Immature natural killer cell (primary cell): ENCODE measurements at regions not wholly inside any gene's neighbourhood (a gene's known extent, or its start where the extent isn't known, plus 50 kb on each side); places are given as distances from the start of the nearest gene placed in this dataset.
A peak's percentile ranks its signal among the peaks of the same experiment; 100 is the strongest.

ENCODE experiments used
- DNase-seq, 3 donors: peaks; one replicate each; pipeline ENCODE4 v3.0.0; 2022; ENCODE audit warnings: mixed read lengths in 1 of 3
- H3K27ac Mint-ChIP-seq, 6 donors: one replicate each; pipeline ENCODE4 v1.8.0; 2020; ENCODE audit warnings: mixed read lengths in 6 of 6, mild to moderate bottlenecking in 5 of 6, inconsistent platforms in 4 of 6, moderate library complexity in 3 of 6
- H3K27me3 Mint-ChIP-seq, 3 donors: one replicate each; pipeline ENCODE4 v1.8.0; 2020 to 2021; ENCODE audit warnings: low read depth in 3 of 3, mild to moderate bottlenecking in 3 of 3, mixed read lengths in 3 of 3, moderate library complexity in 3 of 3, inconsistent platforms in 1 of 3
- H3K36me3 Mint-ChIP-seq, 3 donors: one replicate each; pipeline ENCODE4 v1.8.0; 2020; ENCODE audit warnings: mixed read lengths in 3 of 3, inconsistent platforms in 2 of 3, mild to moderate bottlenecking in 2 of 3
- H3K4me1 Mint-ChIP-seq, 2 donors: one replicate each; pipeline ENCODE4 v1.8.0; 2020; ENCODE audit warnings: inconsistent platforms in 2 of 2, mild to moderate bottlenecking in 2 of 2, mixed read lengths in 2 of 2, moderate library complexity in 1 of 2
- H3K4me3 Mint-ChIP-seq, 5 donors: one replicate each; pipeline ENCODE4 v1.8.0; 2020; ENCODE audit warnings: mild to moderate bottlenecking in 5 of 5, mixed read lengths in 5 of 5, inconsistent platforms in 3 of 5, moderate library complexity in 3 of 5
- H3K9me3 Mint-ChIP-seq, 6 donors: one replicate each; pipeline ENCODE4 v1.8.0; 2020; ENCODE audit warnings: mild to moderate bottlenecking in 6 of 6, mixed read lengths in 6 of 6, inconsistent platforms in 4 of 6, moderate library complexity in 3 of 6

- DNase-seq, result peak in 1 of 3 donors; percentile 3
- peak overlapping the region; percentile 65 to 81 (median 74) for H3K4me3 Mint-ChIP-seq
- H3K27ac Mint-ChIP-seq, result peak overlapping the region; percentile 83 to 93 (median 87)
- H3K9me3 Mint-ChIP-seq, result no peaks in the 10 kb centered on the region
- peaks cover 0 to 27% (median 26%) of the 10 kb centered on the region in 3 donors for H3K36me3 Mint-ChIP-seq
- peaks cover 33 to 68% of the 10 kb centered on the region in 2 donors for H3K4me1 Mint-ChIP-seq
- H3K27me3 Mint-ChIP-seq, result peaks cover 0 to 18% (median 2%) of the 10 kb centered on the region in 3 donors
These were observed 512.9 kb upstream of the ID2 start for GRCh38 chr2:8168876-8169424.

GRCh38 chr2:8169443-8169842 lies 512.4 kb upstream of the ID2 start:
- Mint-ChIP-seq H3K36me3 (peaks cover 0 to 31% (median 26%) of the 10 kb centered on the region in 3 donors), H3K9me3 (no peaks in the 10 kb centered on the region), H3K27ac (peak overlapping the region; percentile 83 to 93 (median 87)), H3K4me3 (no peak overlapping the region), H3K27me3 (peaks cover 0 to 15% (median 2%) of the 10 kb centered on the region in 3 donors), H3K4me1 (peaks cover 33 to 68% of the 10 kb centered on the region in 2 donors)
- DNase-seq, result no peak

- Mint-ChIP-seq H3K36me3 (peaks cover 11 to 40% (median 29%) of the 10 kb centered on the region in 3 donors), H3K27ac (peak overlapping the region in 4 of 6 donors; percentile 39 to 86 (median 50)), H3K9me3 (peaks cover 0 to 4% (median 0%) of the 10 kb centered on the region in 6 donors), H3K4me1 (peaks cover 34 to 73% of the 10 kb centered on the region in 2 donors), H3K4me3 (no peak overlapping the region), H3K27me3 (peaks cover 0 to 15% (median 0%) of the 10 kb centered on the region in 3 donors)
- DNase-seq, result no peak
These were observed 511.1 kb upstream of the ID2 start for GRCh38 chr2:8170552-8171327.

- H3K27me3 Mint-ChIP-seq, result peaks cover 0 to 15% (median 2%) of the 10 kb centered on the region in 3 donors
- peaks cover 32 to 73% of the 10 kb centered on the region in 2 donors for H3K4me1 Mint-ChIP-seq
- no peak for DNase-seq
- no peak overlapping the region for H3K4me3 Mint-ChIP-seq
- H3K9me3 Mint-ChIP-seq, result peaks cover 0 to 4% (median 0%) of the 10 kb centered on the region in 6 donors
- H3K27ac Mint-ChIP-seq, result peak overlapping the region in 5 of 6 donors; percentile 0 to 86 (median 29)
- H3K36me3 Mint-ChIP-seq, result peaks cover 11 to 42% (median 30%) of the 10 kb centered on the region in 3 donors
These were observed 510.2 kb upstream of the ID2 start for GRCh38 chr2:8171608-8172007.

GRCh38 chr2:8172661-8173060 lies 509.2 kb upstream of the ID2 start:
- Mint-ChIP-seq H3K9me3 (peaks cover 0 to 4% (median 0%) of the 10 kb centered on the region in 6 donors), H3K4me1 (peaks cover 31 to 75% of the 10 kb centered on the region in 2 donors), H3K4me3 (no peak overlapping the region), H3K27ac (peak overlapping the region in 2 of 6 donors; percentile 4 to 45), H3K27me3 (peaks cover 0 to 15% (median 2%) of the 10 kb centered on the region in 3 donors), H3K36me3 (peaks cover 11 to 42% (median 30%) of the 10 kb centered on the region in 3 donors)
- no peak for DNase-seq

- no peak for DNase-seq
- peaks cover 14 to 60% of the 10 kb centered on the region in 2 donors for H3K4me1 Mint-ChIP-seq
- no peak overlapping the region for H3K4me3 Mint-ChIP-seq
- H3K27me3 Mint-ChIP-seq, result peaks cover 0 to 9% (median 5%) of the 10 kb centered on the region in 3 donors
- peaks cover 0 to 6% (median under 1%) of the 10 kb centered on the region in 6 donors for H3K9me3 Mint-ChIP-seq
- peak overlapping the region in 1 of 6 donors; percentile 31 for H3K27ac Mint-ChIP-seq
- peaks cover 11 to 47% (median 37%) of the 10 kb centered on the region in 3 donors for H3K36me3 Mint-ChIP-seq
These were observed 507.1 kb upstream of the ID2 start for GRCh38 chr2:8174641-8175257.

GRCh38 chr2:8176887-8177286 lies 505.0 kb upstream of the ID2 start:
- no peak for DNase-seq
- H3K36me3 Mint-ChIP-seq, result peaks cover 11 to 51% (median 39%) of the 10 kb centered on the region in 3 donors
- H3K27me3 Mint-ChIP-seq, result peaks cover 0 to 5% (median 5%) of the 10 kb centered on the region in 3 donors
- peaks cover 16 to 63% of the 10 kb centered on the region in 2 donors for H3K4me1 Mint-ChIP-seq
- peak overlapping the region in 1 of 5 donors; percentile 19 for H3K4me3 Mint-ChIP-seq
- peak overlapping the region in 2 of 6 donors; percentile 31 to 34 for H3K27ac Mint-ChIP-seq
- peaks cover 0 to 10% (median under 1%) of the 10 kb centered on the region in 6 donors for H3K9me3 Mint-ChIP-seq

GRCh38 chr2:8177566-8177965 lies 504.3 kb upstream of the ID2 start:
- H3K9me3 Mint-ChIP-seq, result peaks cover 0 to 10% (median under 1%) of the 10 kb centered on the region in 6 donors
- peak overlapping the region in 2 of 6 donors; percentile 21 to 34 for H3K27ac Mint-ChIP-seq
- peaks cover 16 to 61% of the 10 kb centered on the region in 2 donors for H3K4me1 Mint-ChIP-seq
- peaks cover 11 to 46% (median 34%) of the 10 kb centered on the region in 3 donors for H3K36me3 Mint-ChIP-seq
- H3K4me3 Mint-ChIP-seq, result no peak overlapping the region
- H3K27me3 Mint-ChIP-seq, result peaks cover 0 to 5% (median 3%) of the 10 kb centered on the region in 3 donors
- no peak for DNase-seq

- peaks cover 20 to 68% of the 10 kb centered on the region in 2 donors for H3K4me1 Mint-ChIP-seq
- H3K9me3 Mint-ChIP-seq, result peaks cover 0 to 10% (median 2%) of the 10 kb centered on the region in 6 donors
- no peak overlapping the region for H3K27ac Mint-ChIP-seq
- H3K36me3 Mint-ChIP-seq, result peaks cover 11 to 33% (median 30%) of the 10 kb centered on the region in 3 donors
- no peak for DNase-seq
- H3K27me3 Mint-ChIP-seq, result peaks cover 0 to 5% (median 1%) of the 10 kb centered on the region in 3 donors
- no peak overlapping the region for H3K4me3 Mint-ChIP-seq
These were observed 502.9 kb upstream of the ID2 start for GRCh38 chr2:8178911-8179310.

- Mint-ChIP-seq H3K4me3 (no peak overlapping the region), H3K36me3 (peaks cover 6 to 17% (median 9%) of the 10 kb centered on the region in 3 donors), H3K27ac (no peak overlapping the region), H3K4me1 (peaks cover 0 to 6% of the 10 kb centered on the region in 2 donors), H3K9me3 (no peaks in the 10 kb centered on the region), H3K27me3 (peaks cover 0 to 7% (median 0%) of the 10 kb centered on the region in 3 donors)
- no peak for DNase-seq
These were observed 492.5 kb upstream of the ID2 start for GRCh38 chr2:8189316-8189715.

GRCh38 chr2:8190279-8190678 lies 491.6 kb upstream of the ID2 start:
- DNase-seq, result no peak
- Mint-ChIP-seq H3K36me3 (peaks cover 6 to 16% (median 9%) of the 10 kb centered on the region in 3 donors), H3K27ac (peak overlapping the region in 1 of 6 donors; percentile 38), H3K4me1 (peaks cover 0 to 6% of the 10 kb centered on the region in 2 donors), H3K27me3 (peaks cover 0 to 7% (median 0%) of the 10 kb centered on the region in 3 donors), H3K9me3 (no peaks in the 10 kb centered on the region), H3K4me3 (no peak overlapping the region)

GRCh38 chr2:8191427-8191826 lies 490.4 kb upstream of the ID2 start:
- H3K4me1 Mint-ChIP-seq, result no peaks in the 10 kb centered on the region
- no peak overlapping the region for H3K27ac Mint-ChIP-seq
- peaks cover 6 to 20% (median 14%) of the 10 kb centered on the region in 3 donors for H3K36me3 Mint-ChIP-seq
- H3K4me3 Mint-ChIP-seq, result no peak overlapping the region
- H3K9me3 Mint-ChIP-seq, result no peaks in the 10 kb centered on the region
- H3K27me3 Mint-ChIP-seq, result peaks cover 0 to 7% (median 0%) of the 10 kb centered on the region in 3 donors
- no peak for DNase-seq

GRCh38 chr2:8193146-8193545 lies 488.7 kb upstream of the ID2 start:
- no peaks in the 10 kb centered on the region for H3K9me3 Mint-ChIP-seq
- no peak for DNase-seq

More at GRCh38 chr2:8193146-8193545, 488.7 kb upstream of the ID2 start:
- H3K36me3 Mint-ChIP-seq, result peaks cover 14 to 34% (median 28%) of the 10 kb centered on the region in 3 donors
- no peak overlapping the region for H3K27ac Mint-ChIP-seq
- peaks cover 7 to 13% of the 10 kb centered on the region in 2 donors for H3K4me1 Mint-ChIP-seq
- H3K4me3 Mint-ChIP-seq, result no peak overlapping the region
- peaks cover 0 to 3% (median 0%) of the 10 kb centered on the region in 3 donors for H3K27me3 Mint-ChIP-seq
